ENCODE measurements at regions not wholly inside any gene's neighbourhood (a gene's known extent, or its start where the extent isn't known, plus 50 kb on each side); places are given as distances from the start of the nearest gene placed in this dataset.

DNA sequence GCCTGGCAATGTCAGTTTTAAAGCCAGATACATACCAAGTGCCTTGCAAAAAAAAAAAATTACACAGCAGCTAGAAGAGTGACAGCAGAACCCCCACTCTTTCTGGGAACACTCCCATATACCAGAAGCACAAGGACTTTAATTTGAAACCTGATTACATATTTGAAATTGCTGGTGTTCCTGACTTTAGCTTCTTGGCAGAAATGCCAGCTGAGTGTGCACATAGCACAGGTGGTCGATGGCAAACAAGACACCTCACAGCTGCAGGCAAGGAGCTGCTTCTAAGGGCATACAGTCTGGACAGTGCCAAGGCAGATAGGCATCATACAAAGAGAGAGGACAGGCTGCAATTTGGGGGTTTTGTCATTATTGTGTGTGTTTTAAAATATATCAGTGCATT, 150.7 kb upstream of the SGK1 start:
- Histone ChIP-seq H3K4me3 (ENCODE audit: low read length) (no peak overlapping the region), H3K36me3 (ENCODE audit: control insufficient read depth, insufficient read depth, low read length) (no peaks in the 10 kb centered on the region), H3K9me3 (ENCODE audit: control insufficient read depth, insufficient read depth, low read length) (no peaks in the 10 kb centered on the region), H3K27me3 (ENCODE audit: control insufficient read depth, insufficient read depth, low read length) (no peaks in the 10 kb centered on the region), H3K4me1 (ENCODE audit: control insufficient read depth, insufficient read depth, low read length) (no peaks in the 10 kb centered on the region), H3K27ac (ENCODE audit: low read length) (no peak overlapping the region)
- no peak for DNase-seq (ENCODE audit: low read depth, low spot score)
- WGBS (ENCODE audit: insufficient coverage, insufficient read length) = no CpG with 5 or more reads among the region's 1 CpG

GRCh38 chr6:134467620-134468019, 149.7 kb upstream of the SGK1 start:
- WGBS (ENCODE audit: insufficient coverage, insufficient read length) = no CpG with 5 or more reads among the region's 1 CpG
- H3K27ac ChIP-seq (ENCODE audit: low read length) = no peak overlapping the region
- H3K9me3 ChIP-seq (ENCODE audit: control insufficient read depth, insufficient read depth, low read length) = no peaks in the 10 kb centered on the region
- no peaks in the 10 kb centered on the region for H3K27me3 ChIP-seq (ENCODE audit: control insufficient read depth, insufficient read depth, low read length)
- DNase-seq (ENCODE audit: low read depth, low spot score) = no peak
- H3K4me1 ChIP-seq (ENCODE audit: control insufficient read depth, insufficient read depth, low read length) = no peaks in the 10 kb centered on the region
- no peaks in the 10 kb centered on the region for H3K36me3 ChIP-seq (ENCODE audit: control insufficient read depth, insufficient read depth, low read length)
- no peak overlapping the region for H3K4me3 ChIP-seq (ENCODE audit: low read length)

- Histone ChIP-seq H3K36me3 (ENCODE audit: control insufficient read depth, insufficient read depth, low read length) (no peaks in the 10 kb centered on the region), H3K4me3 (ENCODE audit: low read length) (no peak overlapping the region), H3K4me1 (ENCODE audit: control insufficient read depth, insufficient read depth, low read length) (no peaks in the 10 kb centered on the region), H3K27ac (ENCODE audit: low read length) (no peak overlapping the region), H3K9me3 (ENCODE audit: control insufficient read depth, insufficient read depth, low read length) (no peaks in the 10 kb centered on the region), H3K27me3 (ENCODE audit: control insufficient read depth, insufficient read depth, low read length) (no peaks in the 10 kb centered on the region)
- no CpG with 5 or more reads among the region's 2 CpGs for WGBS (ENCODE audit: insufficient coverage, insufficient read length)
- no peak for DNase-seq (ENCODE audit: low read depth, low spot score)
These were observed 149.0 kb upstream of the SGK1 start for GRCh38 chr6:134466771-134467525.

GRCh38 chr6:134464690-134465411, 146.9 kb upstream of the SGK1 start:
- H3K4me3 ChIP-seq (ENCODE audit: low read length) = no peak overlapping the region
- H3K27me3 ChIP-seq (ENCODE audit: control insufficient read depth, insufficient read depth, low read length) = no peaks in the 10 kb centered on the region
- no CpG with 5 or more reads among the region's 9 CpGs for WGBS (ENCODE audit: insufficient coverage, insufficient read length)
- H3K4me1 ChIP-seq (ENCODE audit: control insufficient read depth, insufficient read depth, low read length) = no peaks in the 10 kb centered on the region
- no peak overlapping the region for H3K27ac ChIP-seq (ENCODE audit: low read length)
- DNase-seq (ENCODE audit: low read depth, low spot score) = no peak
- no peaks in the 10 kb centered on the region for H3K9me3 ChIP-seq (ENCODE audit: control insufficient read depth, insufficient read depth, low read length)
- H3K36me3 ChIP-seq (ENCODE audit: control insufficient read depth, insufficient read depth, low read length) = no peaks in the 10 kb centered on the region

DNA sequence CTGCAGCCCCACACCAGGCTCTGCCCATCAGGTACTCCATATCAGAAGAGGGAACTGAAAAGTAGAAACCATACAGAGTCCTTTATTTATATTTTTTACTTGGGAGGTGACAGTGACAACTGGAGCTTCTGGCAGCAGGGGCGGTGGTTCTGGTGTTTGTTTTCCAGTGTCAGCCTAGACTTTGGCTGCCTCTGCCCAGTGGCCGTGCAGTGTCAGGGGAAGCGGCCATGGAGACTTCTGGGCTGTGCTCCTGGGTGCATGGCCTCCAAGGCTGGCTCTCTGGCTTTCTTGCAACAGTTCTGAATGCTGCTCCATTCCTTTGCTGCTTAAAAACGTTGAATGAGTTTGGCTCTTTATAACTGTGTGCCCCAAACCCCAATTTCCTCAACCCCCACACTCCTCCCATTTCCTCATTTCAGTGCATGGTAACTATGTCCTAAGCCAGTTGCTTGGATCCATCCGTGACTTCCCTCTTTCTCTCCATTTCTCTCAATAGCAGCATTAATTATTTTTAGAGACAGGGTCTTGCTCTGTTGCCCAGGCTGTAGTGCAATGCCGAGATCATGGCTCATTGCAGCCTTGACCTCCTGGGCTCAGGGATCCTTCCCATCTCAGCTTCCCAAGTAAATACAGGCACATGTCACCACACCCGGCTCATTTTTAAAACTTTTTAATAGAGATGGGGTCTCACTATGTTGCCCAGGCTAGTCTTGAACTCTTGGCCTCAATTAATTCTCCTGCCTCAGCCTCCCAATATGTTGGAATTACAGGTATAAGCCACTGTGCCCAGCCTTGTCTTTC, 141.1 kb upstream of the SGK1 start:
- H3K27me3 ChIP-seq (ENCODE audit: control insufficient read depth, insufficient read depth, low read length) = no peaks in the 10 kb centered on the region
- peaks cover 2% of the 10 kb centered on the region; the same call in 1 of the 2 replicates for H3K4me1 ChIP-seq (ENCODE audit: control insufficient read depth, insufficient read depth, low read length)
- H3K9me3 ChIP-seq (ENCODE audit: control insufficient read depth, insufficient read depth, low read length) = no peaks in the 10 kb centered on the region
- no peak overlapping the region for H3K4me3 ChIP-seq (ENCODE audit: low read length)
- DNase-seq (ENCODE audit: low read depth, low spot score) = no peak
- no CpG with 5 or more reads among the region's 7 CpGs for WGBS (ENCODE audit: insufficient coverage, insufficient read length)
- no peak overlapping the region for H3K27ac ChIP-seq (ENCODE audit: low read length)
- H3K36me3 ChIP-seq (ENCODE audit: control insufficient read depth, insufficient read depth, low read length) = no peaks in the 10 kb centered on the region

- Histone ChIP-seq H3K36me3 (ENCODE audit: control insufficient read depth, insufficient read depth, low read length) (no peaks in the 10 kb centered on the region), H3K27ac (ENCODE audit: low read length) (no peak overlapping the region), H3K4me3 (ENCODE audit: low read length) (no peak overlapping the region), H3K9me3 (ENCODE audit: control insufficient read depth, insufficient read depth, low read length) (no peaks in the 10 kb centered on the region), H3K4me1 (ENCODE audit: control insufficient read depth, insufficient read depth, low read length) (peaks cover 6% of the 10 kb centered on the region; the same call in 1 of the 2 replicates), H3K27me3 (ENCODE audit: control insufficient read depth, insufficient read depth, low read length) (no peaks in the 10 kb centered on the region)
- DNase-seq (ENCODE audit: low read depth, low spot score) = no peak
- WGBS (ENCODE audit: insufficient coverage, insufficient read length) = no CpG with 5 or more reads among the region's 5 CpGs
These were observed 140.0 kb upstream of the SGK1 start for GRCh38 chr6:134457941-134458340.

- no peak for DNase-seq (ENCODE audit: low read depth, low spot score)
- Histone ChIP-seq H3K27me3 (ENCODE audit: control insufficient read depth, insufficient read depth, low read length) (no peaks in the 10 kb centered on the region), H3K9me3 (ENCODE audit: control insufficient read depth, insufficient read depth, low read length) (no peaks in the 10 kb centered on the region; the same call in 1 of the 2 replicates), H3K4me1 (ENCODE audit: control insufficient read depth, insufficient read depth, low read length) (peaks cover 6% of the 10 kb centered on the region; the same call in 1 of the 2 replicates), H3K36me3 (ENCODE audit: control insufficient read depth, insufficient read depth, low read length) (no peaks in the 10 kb centered on the region), H3K27ac (ENCODE audit: low read length) (no peak overlapping the region), H3K4me3 (ENCODE audit: low read length) (no peak overlapping the region)
- no CpG with 5 or more reads among the region's 2 CpGs for WGBS (ENCODE audit: insufficient coverage, insufficient read length)
These were observed 138.3 kb upstream of the SGK1 start for GRCh38 chr6:134456226-134456625.

DNA sequence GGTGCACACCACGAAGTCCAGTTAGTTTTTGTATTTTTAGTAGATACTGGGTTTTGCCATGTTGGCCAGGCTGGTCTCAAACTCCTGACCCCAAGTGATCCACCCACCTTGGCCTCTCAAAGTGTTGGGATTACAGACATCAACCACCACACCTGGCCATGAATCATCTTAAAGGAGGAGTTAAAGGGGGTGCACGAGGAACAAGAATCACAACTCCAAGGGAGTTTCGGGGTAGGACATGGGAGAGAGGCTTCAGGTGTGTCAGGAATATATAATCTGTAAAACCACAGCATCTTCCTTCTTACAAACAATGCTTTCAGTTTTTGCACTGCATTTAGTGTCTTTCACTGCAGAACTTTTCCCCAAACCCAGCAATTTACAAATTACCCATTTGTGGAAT, 137.4 kb upstream of the SGK1 start:
- WGBS (ENCODE audit: insufficient coverage, insufficient read length) = no CpG with 5 or more reads among the region's 3 CpGs
- H3K4me1 ChIP-seq (ENCODE audit: control insufficient read depth, insufficient read depth, low read length) = peaks cover 6% of the 10 kb centered on the region; the same call in 1 of the 2 replicates
- H3K27ac ChIP-seq (ENCODE audit: low read length) = no peak overlapping the region
- H3K4me3 ChIP-seq (ENCODE audit: low read length) = no peak overlapping the region
- DNase-seq (ENCODE audit: low read depth, low spot score) = no peak
- no peaks in the 10 kb centered on the region; the same call in 1 of the 2 replicates for H3K9me3 ChIP-seq (ENCODE audit: control insufficient read depth, insufficient read depth, low read length)
- no peaks in the 10 kb centered on the region for H3K27me3 ChIP-seq (ENCODE audit: control insufficient read depth, insufficient read depth, low read length)
- H3K36me3 ChIP-seq (ENCODE audit: control insufficient read depth, insufficient read depth, low read length) = no peaks in the 10 kb centered on the region

DNA sequence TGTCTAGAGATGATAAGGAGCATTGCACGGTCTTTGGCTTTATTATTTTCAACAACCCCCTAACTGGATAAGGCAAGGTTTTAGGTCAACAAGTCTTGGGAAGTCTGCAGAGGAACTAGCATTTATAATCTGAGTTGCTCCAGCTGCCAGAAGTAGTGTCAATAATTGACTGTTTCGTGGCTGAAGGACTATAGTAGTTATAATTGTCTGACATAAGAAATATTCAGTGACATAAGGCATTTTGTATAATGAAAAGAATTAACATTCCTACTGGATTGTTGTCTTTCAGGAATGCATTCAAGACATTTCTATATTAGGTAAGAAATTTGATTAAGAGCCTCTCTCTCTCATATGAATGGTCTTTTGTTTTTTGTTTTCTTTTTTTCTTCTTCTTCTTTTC, 136.9 kb upstream of the SGK1 start:
- no CpG with 5 or more reads among the region's 2 CpGs for WGBS (ENCODE audit: insufficient coverage, insufficient read length)
- H3K4me1 ChIP-seq (ENCODE audit: control insufficient read depth, insufficient read depth, low read length) = peaks cover 6% of the 10 kb centered on the region; the same call in 1 of the 2 replicates
- no peak overlapping the region for H3K4me3 ChIP-seq (ENCODE audit: low read length)
- no peaks in the 10 kb centered on the region for H3K27me3 ChIP-seq (ENCODE audit: control insufficient read depth, insufficient read depth, low read length)
- H3K27ac ChIP-seq (ENCODE audit: low read length) = no peak overlapping the region
- H3K9me3 ChIP-seq (ENCODE audit: control insufficient read depth, insufficient read depth, low read length) = no peaks in the 10 kb centered on the region; the same call in 1 of the 2 replicates
- H3K36me3 ChIP-seq (ENCODE audit: control insufficient read depth, insufficient read depth, low read length) = no peaks in the 10 kb centered on the region
- DNase-seq (ENCODE audit: low read depth, low spot score) = no peak

- WGBS (ENCODE audit: insufficient coverage, insufficient read length) = no CpG with 5 or more reads among the region's 5 CpGs
- DNase-seq (ENCODE audit: low read depth, low spot score) = no peak
- no peak overlapping the region for H3K27ac ChIP-seq (ENCODE audit: low read length)
These were observed 136.0 kb upstream of the SGK1 start for GRCh38 chr6:134453792-134454510.

More at GRCh38 chr6:134453792-134454510, 136.0 kb upstream of the SGK1 start:
- Histone ChIP-seq H3K27me3 (ENCODE audit: control insufficient read depth, insufficient read depth, low read length) (no peaks in the 10 kb centered on the region), H3K36me3 (ENCODE audit: control insufficient read depth, insufficient read depth, low read length) (no peaks in the 10 kb centered on the region), H3K4me3 (ENCODE audit: low read length) (no peak overlapping the region), H3K9me3 (ENCODE audit: control insufficient read depth, insufficient read depth, low read length) (no peaks in the 10 kb centered on the region; the same call in 1 of the 2 replicates), H3K4me1 (ENCODE audit: control insufficient read depth, insufficient read depth, low read length) (peaks cover 6% of the 10 kb centered on the region; the same call in 1 of the 2 replicates)

All from iPS DF 6.9 (cell line).